ENCODE measurements at regions not wholly inside any gene's neighbourhood (a gene's known extent, or its start where the extent isn't known, plus 50 kb on each side); places are given as distances from the start of the nearest gene placed in this dataset.

GRCh38 chr6:169964486-169965180 lies 213.2 kb downstream of the ERMARD start:
- DNase-seq (ENCODE audit: low read depth), result no peak

GRCh38 chr6:169963581-169964297 lies 212.3 kb downstream of the ERMARD start:
- DNase-seq (ENCODE audit: low read depth), result no peak

- no peak for DNase-seq (ENCODE audit: low read depth)
Measured at GRCh38 chr6:169962604-169963469, 211.4 kb downstream of the ERMARD start.

- no peak for DNase-seq (ENCODE audit: low read depth)
Measured at GRCh38 chr6:169961772-169962561, 210.5 kb downstream of the ERMARD start.

- DNase-seq (ENCODE audit: low read depth), result no peak
Measured at GRCh38 chr6:169960886-169961611, 209.6 kb downstream of the ERMARD start.

- DNase-seq (ENCODE audit: low read depth), result no peak
Measured at GRCh38 chr6:169960521-169960885, 209.1 kb downstream of the ERMARD start.

- DNase-seq (ENCODE audit: low read depth), result no peak
Measured at GRCh38 chr6:169960003-169960344, 208.6 kb downstream of the ERMARD start.

- DNase-seq (ENCODE audit: low read depth), result no peak
Measured at GRCh38 chr6:169959136-169960002, 207.9 kb downstream of the ERMARD start.

GRCh38 chr6:169958510-169958909 lies 207.1 kb downstream of the ERMARD start:
- no peak for DNase-seq (ENCODE audit: low read depth)

- DNase-seq (ENCODE audit: low read depth), result no peak
Measured at GRCh38 chr6:169957351-169957963, 206.0 kb downstream of the ERMARD start.

GRCh38 chr6:169956580-169956979 lies 205.2 kb downstream of the ERMARD start:
- no peak for DNase-seq (ENCODE audit: low read depth)

GRCh38 chr6:169955731-169956437 lies 204.5 kb downstream of the ERMARD start:
- DNase-seq (ENCODE audit: low read depth), result no peak

GRCh38 chr6:169954977-169955376 lies 203.6 kb downstream of the ERMARD start:
- no peak for DNase-seq (ENCODE audit: low read depth)

- DNase-seq (ENCODE audit: low read depth), result no peak
Measured at GRCh38 chr6:169953686-169954085, 202.3 kb downstream of the ERMARD start.

- DNase-seq (ENCODE audit: low read depth), result no peak
Measured at GRCh38 chr6:169950558-169950957, 199.1 kb downstream of the ERMARD start.

GRCh38 chr6:169949511-169950097 lies 198.2 kb downstream of the ERMARD start:
- DNase-seq (ENCODE audit: low read depth), result no peak

- DNase-seq (ENCODE audit: low read depth), result no peak
Measured at GRCh38 chr6:169946971-169947370, 195.5 kb downstream of the ERMARD start.

GRCh38 chr6:169945117-169945516 lies 193.7 kb downstream of the ERMARD start:
- DNase-seq (ENCODE audit: low read depth), result no peak

GRCh38 chr6:169944415-169944814 lies 193.0 kb downstream of the ERMARD start:
- no peak for DNase-seq (ENCODE audit: low read depth)
